Kidney (tissue), 13 donors: ENCODE measurements at regions not wholly inside any gene's neighbourhood (a gene's known extent, or its start where the extent isn't known, plus 50 kb on each side); places are given as distances from the start of the nearest gene placed in this dataset.

ENCODE experiments used
- DNase-seq, 5 donors: peaks; one replicate each; pipeline ENCODE4 v3.0.0-alpha.2; 2013 to 2020
- FAIRE-seq: peaks from 2 replicates; lab custom pipeline; 2012; peaks lifted over from hg19 to GRCh38; lab: Jason Lieb, UNC
- H3K27ac ChIP-seq, 2 donors: one replicate each; pipeline ENCODE4 v1.7.0; 2013; ENCODE audit warnings: low read depth in 2 of 2, low read length in 2 of 2, inconsistent platforms in 1 of 2
- H3K27me3 ChIP-seq: one replicate; pipeline ENCODE4 v1.7.1; 2013; ENCODE audit warnings: low read length, inconsistent platforms; ENCODE audit not compliant: control insufficient read depth, insufficient read depth
- H3K36me3 ChIP-seq, 3 donors: one replicate each; pipeline versions ENCODE4 v1.7.0 to v1.7.1; 2013; ENCODE audit warnings: low read length in 3 of 3, control low read depth in 1 of 3, inconsistent platforms in 1 of 3; ENCODE audit not compliant: insufficient read depth in 3 of 3, control insufficient read depth in 2 of 3
- H3K4me1 ChIP-seq, 3 donors: one replicate each; pipeline versions ENCODE4 v1.7.0 to v1.7.1; 2013; ENCODE audit warnings: low read length in 3 of 3, inconsistent platforms in 1 of 3, low read depth in 1 of 3; ENCODE audit not compliant: control insufficient read depth in 2 of 3, insufficient read depth in 2 of 3
- H3K4me3 ChIP-seq, 3 donors: one replicate each; pipeline versions ENCODE4 v1.7.0 to v1.8.1; 2013; ENCODE audit warnings: low read length in 3 of 3, control low read depth in 1 of 3, inconsistent platforms in 1 of 3
- H3K9ac ChIP-seq, 3 donors: one replicate each; pipeline versions ENCODE4 v1.7.0 to v1.7.1; 2013; ENCODE audit warnings: low read length in 3 of 3, control low read depth in 1 of 3, inconsistent platforms in 1 of 3
- H3K9me3 ChIP-seq, 3 donors: one replicate each; pipeline versions ENCODE4 v1.7.0 to v1.7.1; 2013; ENCODE audit warnings: low read length in 3 of 3, control low read depth in 1 of 3, inconsistent platforms in 1 of 3; ENCODE audit not compliant: control insufficient read depth in 2 of 3, insufficient read depth in 1 of 3
- intact Hi-C: fragments of 100-400 bp; cut with DNase I; formaldehyde crosslinking; loops from one replicate; pipeline ENCODE4 v1.11.1; 2022
- TF ChIP-seq, protein P1 (sequence below): IDR thresholded peaks from 3 replicates; pipeline ENCODE4 v1.5.1; 2012; ENCODE audit warnings: mild to moderate bottlenecking, moderate library complexity, borderline replicate concordance; ENCODE audit not compliant: insufficient read depth; ENCODE audit errors: extremely low read depth
- donor health status: control.
- donor health status: control.
- donor health status: control.
- donor health status: control.
- donor health status: control.
- donor health status: DM: yes; HTN: yes; CAD: no.
- donor health status: Normal renal cell carcinoma (clear cell type).

DNA sequence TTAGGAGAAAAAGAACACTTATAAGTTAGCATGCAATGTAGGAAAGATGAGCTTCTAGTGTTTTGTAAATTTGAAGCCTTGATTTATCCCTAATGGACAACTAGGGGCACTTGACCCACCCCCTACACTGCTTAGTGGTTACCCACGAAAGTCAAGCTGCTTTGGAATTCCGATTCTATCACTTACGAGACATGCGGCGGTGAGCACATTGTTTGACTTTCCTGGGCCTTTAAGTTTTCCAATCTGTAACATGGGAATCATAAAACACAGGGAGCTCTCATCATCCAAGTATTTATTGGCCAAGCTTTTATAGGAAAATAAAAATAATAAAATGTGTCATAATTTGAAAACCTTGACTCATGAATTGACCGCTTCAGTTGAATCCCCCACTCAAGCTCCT, 78.7 kb upstream of the PDK4 start:
- H3K4me1 ChIP-seq, result no peaks in the 10 kb centered on the region
- intact Hi-C loops, result no loop called here
- no peak for FAIRE-seq
- H3K36me3 ChIP-seq, result no peaks in the 10 kb centered on the region
- H3K27ac ChIP-seq, result no peak overlapping the region
- DNase-seq, result no peak
- no peaks in the 10 kb centered on the region for H3K9me3 ChIP-seq
- no peak overlapping the region for H3K4me3 ChIP-seq
- TF ChIP-seq, protein P1, sequence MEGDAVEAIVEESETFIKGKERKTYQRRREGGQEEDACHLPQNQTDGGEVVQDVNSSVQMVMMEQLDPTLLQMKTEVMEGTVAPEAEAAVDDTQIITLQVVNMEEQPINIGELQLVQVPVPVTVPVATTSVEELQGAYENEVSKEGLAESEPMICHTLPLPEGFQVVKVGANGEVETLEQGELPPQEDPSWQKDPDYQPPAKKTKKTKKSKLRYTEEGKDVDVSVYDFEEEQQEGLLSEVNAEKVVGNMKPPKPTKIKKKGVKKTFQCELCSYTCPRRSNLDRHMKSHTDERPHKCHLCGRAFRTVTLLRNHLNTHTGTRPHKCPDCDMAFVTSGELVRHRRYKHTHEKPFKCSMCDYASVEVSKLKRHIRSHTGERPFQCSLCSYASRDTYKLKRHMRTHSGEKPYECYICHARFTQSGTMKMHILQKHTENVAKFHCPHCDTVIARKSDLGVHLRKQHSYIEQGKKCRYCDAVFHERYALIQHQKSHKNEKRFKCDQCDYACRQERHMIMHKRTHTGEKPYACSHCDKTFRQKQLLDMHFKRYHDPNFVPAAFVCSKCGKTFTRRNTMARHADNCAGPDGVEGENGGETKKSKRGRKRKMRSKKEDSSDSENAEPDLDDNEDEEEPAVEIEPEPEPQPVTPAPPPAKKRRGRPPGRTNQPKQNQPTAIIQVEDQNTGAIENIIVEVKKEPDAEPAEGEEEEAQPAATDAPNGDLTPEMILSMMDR, result no peak
- H3K9ac ChIP-seq, result no peak overlapping the region
- H3K27me3 ChIP-seq, result no peaks in the 10 kb centered on the region

DNA sequence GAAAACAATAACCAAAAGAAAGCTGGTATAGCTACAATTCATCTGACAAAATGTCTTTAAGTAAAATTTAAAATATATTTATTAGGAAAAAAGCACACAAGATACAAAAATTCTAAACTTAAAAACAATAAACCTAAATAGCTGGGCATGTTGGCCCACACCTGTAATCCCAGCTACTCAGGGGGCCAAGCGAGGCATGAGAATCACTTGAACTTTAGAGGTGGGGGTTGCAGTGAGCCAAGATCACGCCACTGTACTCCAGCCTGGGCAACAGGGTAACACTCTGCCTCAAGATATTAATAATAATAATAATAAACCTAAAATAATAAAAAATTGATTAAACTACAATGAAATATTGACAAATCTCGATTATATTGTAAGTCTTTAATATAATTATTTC, 77.8 kb upstream of the PDK4 start:
- H3K4me3 ChIP-seq, result no peak overlapping the region
- no peaks in the 10 kb centered on the region for H3K36me3 ChIP-seq
- TF ChIP-seq, protein P1, result no peak
- intact Hi-C loops, result no loop called here
- no peaks in the 10 kb centered on the region for H3K27me3 ChIP-seq
- no peak overlapping the region for H3K27ac ChIP-seq
- no peak for DNase-seq
- H3K9ac ChIP-seq, result no peak overlapping the region
- H3K4me1 ChIP-seq, result no peaks in the 10 kb centered on the region
- no peaks in the 10 kb centered on the region for H3K9me3 ChIP-seq
- FAIRE-seq, result no peak

- no peak overlapping the region for H3K4me3 ChIP-seq
- intact Hi-C loops, result no loop called here
- FAIRE-seq (no peak), DNase-seq (no peak)
- H3K9me3 ChIP-seq, result no peaks in the 10 kb centered on the region
- H3K4me1 ChIP-seq, result no peaks in the 10 kb centered on the region
- no peak overlapping the region for H3K27ac ChIP-seq
- no peaks in the 10 kb centered on the region for H3K36me3 ChIP-seq
- TF ChIP-seq, protein P1, result no peak
- H3K27me3 ChIP-seq, result no peaks in the 10 kb centered on the region
- H3K9ac ChIP-seq, result no peak overlapping the region
Observed at GRCh38 chr7:95672434-95672833, 76.1 kb upstream of the PDK4 start.

GRCh38 chr7:95669513-95669912, 73.2 kb upstream of the PDK4 start:
- intact Hi-C loops, result no loop called here
- Histone ChIP-seq H3K36me3 (no peaks in the 10 kb centered on the region), H3K27me3 (no peaks in the 10 kb centered on the region), H3K4me3 (no peak overlapping the region), H3K9me3 (no peaks in the 10 kb centered on the region), H3K4me1 (no peaks in the 10 kb centered on the region), H3K9ac (no peak overlapping the region), H3K27ac (no peak overlapping the region)
- no peak for DNase-seq
- no peak for FAIRE-seq
- TF ChIP-seq, protein P1, result no peak
